PC-9 (cell line): ENCODE measurements at regions not wholly inside any gene's neighbourhood (a gene's known extent, or its start where the extent isn't known, plus 50 kb on each side); places are given as distances from the start of the nearest gene placed in this dataset.

Experiments
- EZH2 ChIP-seq: fragments of 200-600 bp; sonication (generic); IDR thresholded peaks from 2 replicates; pipeline ENCODE4 v1.8.0; 2017; ENCODE audit warnings: antibody characterized with exemption, low read depth
- TF ChIP-seq, protein P1 (sequence below): fragments of 200-600 bp; sonication (generic); conservative IDR thresholded peaks from 2 replicates; pipeline ENCODE4 v1.6.1; 2017; ENCODE audit warnings: mixed run types, antibody characterized with exemption, mild to moderate bottlenecking, moderate library complexity

DNA sequence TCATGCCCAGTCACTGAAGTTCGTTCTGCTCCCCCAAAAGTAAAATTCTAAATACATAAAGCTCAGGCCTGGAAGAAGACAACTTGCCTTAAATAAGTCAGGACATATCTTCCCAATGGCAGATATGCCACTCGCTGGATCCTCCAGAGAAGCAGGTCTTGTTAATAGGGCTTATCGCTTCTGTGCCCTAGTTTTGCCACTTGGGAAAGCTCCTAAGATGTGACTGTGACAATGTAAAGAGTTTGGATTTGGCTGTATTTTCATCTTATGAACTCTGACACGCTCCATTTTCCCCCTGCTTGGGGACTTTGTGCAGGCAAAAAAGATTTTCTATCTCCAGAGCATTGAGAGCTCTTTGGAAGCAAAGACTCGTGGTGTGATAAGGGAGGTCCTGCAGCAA is 279.9 kb downstream of the WDR11 start:
- TF ChIP-seq, protein P1, sequence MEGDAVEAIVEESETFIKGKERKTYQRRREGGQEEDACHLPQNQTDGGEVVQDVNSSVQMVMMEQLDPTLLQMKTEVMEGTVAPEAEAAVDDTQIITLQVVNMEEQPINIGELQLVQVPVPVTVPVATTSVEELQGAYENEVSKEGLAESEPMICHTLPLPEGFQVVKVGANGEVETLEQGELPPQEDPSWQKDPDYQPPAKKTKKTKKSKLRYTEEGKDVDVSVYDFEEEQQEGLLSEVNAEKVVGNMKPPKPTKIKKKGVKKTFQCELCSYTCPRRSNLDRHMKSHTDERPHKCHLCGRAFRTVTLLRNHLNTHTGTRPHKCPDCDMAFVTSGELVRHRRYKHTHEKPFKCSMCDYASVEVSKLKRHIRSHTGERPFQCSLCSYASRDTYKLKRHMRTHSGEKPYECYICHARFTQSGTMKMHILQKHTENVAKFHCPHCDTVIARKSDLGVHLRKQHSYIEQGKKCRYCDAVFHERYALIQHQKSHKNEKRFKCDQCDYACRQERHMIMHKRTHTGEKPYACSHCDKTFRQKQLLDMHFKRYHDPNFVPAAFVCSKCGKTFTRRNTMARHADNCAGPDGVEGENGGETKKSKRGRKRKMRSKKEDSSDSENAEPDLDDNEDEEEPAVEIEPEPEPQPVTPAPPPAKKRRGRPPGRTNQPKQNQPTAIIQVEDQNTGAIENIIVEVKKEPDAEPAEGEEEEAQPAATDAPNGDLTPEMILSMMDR, result no peak
- no peak for TF ChIP-seq EZH2
